Brain microvascular endothelial cell (primary cell): ENCODE measurements at regions not wholly inside any gene's neighbourhood (a gene's known extent, or its start where the extent isn't known, plus 50 kb on each side); places are given as distances from the start of the nearest gene placed in this dataset.

Experiments used
- DNase-seq: peaks from one replicate; pipeline ENCODE4 v3.0.0-alpha.2; 2020
- H3K27ac ChIP-seq: fragments of 250-450 bp; sonication (Bioruptor Pico); 2 replicates; pipeline ENCODE4 v1.5.1; 2020; ENCODE audit warnings: mild to moderate bottlenecking, moderate library complexity
- H3K27me3 ChIP-seq: fragments of 250-450 bp; sonication (Bioruptor Pico); replicated peaks from 2 replicates; pipeline ENCODE4 v1.5.1; 2020; ENCODE audit warnings: mild to moderate bottlenecking
- H3K36me3 ChIP-seq: fragments of 250-450 bp; sonication (Bioruptor Pico); replicated peaks from 2 replicates; pipeline ENCODE4 v1.5.1; 2020; ENCODE audit warnings: mild to moderate bottlenecking
- H3K4me3 ChIP-seq: 2 replicates; pipeline ENCODE4 v1.5.1; 2011; ENCODE audit warnings: low read depth, mild to moderate bottlenecking, control low read depth, low read length, moderate library complexity
- in situ Hi-C: cut with HindIII; loops from 2 replicates; pipeline ENCODE4 v1.10.0; 2017; ENCODE audit warnings: low sequenced_read_pairs, low pct_ligation_motif_present
- TF ChIP-seq, protein P1 (sequence below): IDR thresholded peaks from 2 replicates; pipeline ENCODE4 v1.5.1; 2011; ENCODE audit warnings: low read depth, mild to moderate bottlenecking, moderate library complexity, low read length, control low read depth, inconsistent platforms; ENCODE audit errors: missing control alignments

DNA sequence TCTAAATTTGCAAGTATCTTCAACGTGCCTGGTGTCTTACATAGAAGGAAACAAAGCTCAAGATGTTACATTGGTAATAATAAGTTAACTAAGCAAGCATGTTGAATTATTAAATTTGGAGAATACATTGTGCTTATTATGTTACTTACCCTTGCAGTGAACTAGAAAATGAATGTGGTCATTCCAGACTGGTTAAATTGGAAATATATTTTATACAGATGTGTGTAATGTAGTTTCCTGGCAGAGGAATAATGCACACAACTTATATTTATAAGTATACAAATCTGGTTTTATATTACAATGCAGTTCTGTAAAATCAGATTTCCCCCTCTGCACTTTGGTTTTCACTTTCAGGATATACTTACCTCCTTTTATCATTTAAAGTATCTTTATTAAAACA, 159.9 kb upstream of the SLIT2 start:
- Histone ChIP-seq H3K27me3 (no peaks in the 10 kb centered on the region), H3K36me3 (no peaks in the 10 kb centered on the region), H3K4me3 (no peak overlapping the region), H3K27ac (no peak overlapping the region)
- in situ Hi-C loops, result no loop called here
- TF ChIP-seq, protein P1, sequence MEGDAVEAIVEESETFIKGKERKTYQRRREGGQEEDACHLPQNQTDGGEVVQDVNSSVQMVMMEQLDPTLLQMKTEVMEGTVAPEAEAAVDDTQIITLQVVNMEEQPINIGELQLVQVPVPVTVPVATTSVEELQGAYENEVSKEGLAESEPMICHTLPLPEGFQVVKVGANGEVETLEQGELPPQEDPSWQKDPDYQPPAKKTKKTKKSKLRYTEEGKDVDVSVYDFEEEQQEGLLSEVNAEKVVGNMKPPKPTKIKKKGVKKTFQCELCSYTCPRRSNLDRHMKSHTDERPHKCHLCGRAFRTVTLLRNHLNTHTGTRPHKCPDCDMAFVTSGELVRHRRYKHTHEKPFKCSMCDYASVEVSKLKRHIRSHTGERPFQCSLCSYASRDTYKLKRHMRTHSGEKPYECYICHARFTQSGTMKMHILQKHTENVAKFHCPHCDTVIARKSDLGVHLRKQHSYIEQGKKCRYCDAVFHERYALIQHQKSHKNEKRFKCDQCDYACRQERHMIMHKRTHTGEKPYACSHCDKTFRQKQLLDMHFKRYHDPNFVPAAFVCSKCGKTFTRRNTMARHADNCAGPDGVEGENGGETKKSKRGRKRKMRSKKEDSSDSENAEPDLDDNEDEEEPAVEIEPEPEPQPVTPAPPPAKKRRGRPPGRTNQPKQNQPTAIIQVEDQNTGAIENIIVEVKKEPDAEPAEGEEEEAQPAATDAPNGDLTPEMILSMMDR, result no peak
- DNase-seq, result no peak

DNA sequence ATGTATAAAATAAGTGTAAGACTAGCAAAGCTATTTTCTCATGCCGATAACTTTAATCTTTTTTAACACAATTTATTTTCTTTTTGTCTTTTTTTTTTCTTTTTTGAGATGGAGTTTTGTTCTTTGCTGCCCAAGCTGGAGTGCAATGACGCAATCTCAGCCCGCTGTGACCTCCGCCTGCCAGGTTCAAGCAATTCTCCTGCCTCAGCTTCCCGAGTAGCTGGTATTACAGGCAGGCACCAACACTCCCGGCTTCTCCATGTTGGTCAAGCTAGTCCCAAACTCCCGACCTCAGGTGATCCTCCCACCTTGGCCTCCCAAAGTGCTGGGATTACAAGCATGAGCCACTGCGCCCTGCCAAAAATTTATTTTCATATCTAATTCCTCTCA, 164.2 kb upstream of the SLIT2 start:
- in situ Hi-C loops, result no loop called here
- Histone ChIP-seq H3K27me3 (no peaks in the 10 kb centered on the region), H3K4me3 (no peak overlapping the region), H3K36me3 (no peaks in the 10 kb centered on the region), H3K27ac (no peak overlapping the region)
- TF ChIP-seq, protein P1, result no peak
- DNase-seq, result no peak

DNA sequence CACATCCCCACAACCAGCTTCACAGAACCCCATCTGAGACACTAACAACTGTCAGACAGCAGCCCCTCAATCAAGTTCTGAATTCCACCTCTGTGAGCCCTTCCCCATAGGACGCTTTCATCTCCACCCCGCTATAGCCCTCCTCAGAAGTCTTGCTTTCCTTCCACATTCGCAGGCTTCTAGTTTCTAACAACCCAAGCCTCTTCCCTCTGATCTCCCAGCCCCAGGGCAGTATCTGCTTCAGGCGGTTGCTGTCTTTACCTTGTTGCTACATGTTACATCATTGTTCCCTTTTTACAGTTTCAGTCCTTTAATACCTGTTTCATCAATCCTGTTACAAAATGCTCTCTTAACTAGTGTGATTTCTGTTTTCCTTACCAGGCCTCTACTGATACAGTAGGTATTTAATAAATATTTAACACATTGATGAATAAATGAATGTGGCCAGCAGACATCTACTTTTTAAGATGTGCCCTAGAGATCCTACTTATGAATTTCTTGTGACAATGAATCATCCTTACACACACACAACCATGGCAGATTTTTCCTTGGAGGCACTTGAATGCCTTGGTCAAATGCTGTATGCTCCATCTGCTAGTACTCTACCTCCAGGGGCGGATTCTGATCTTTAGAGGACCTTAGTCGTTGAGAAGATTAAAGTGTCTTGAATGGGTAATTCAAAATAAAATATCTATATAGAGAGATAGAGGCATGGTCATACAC, 164.7 kb upstream of the SLIT2 start:
- H3K27ac ChIP-seq, result no peak overlapping the region
- DNase-seq, result no peak
- H3K27me3 ChIP-seq, result no peaks in the 10 kb centered on the region
- no peaks in the 10 kb centered on the region for H3K36me3 ChIP-seq
- in situ Hi-C loops, result no loop called here
- no peak overlapping the region for H3K4me3 ChIP-seq
- TF ChIP-seq, protein P1, result no peak

DNA sequence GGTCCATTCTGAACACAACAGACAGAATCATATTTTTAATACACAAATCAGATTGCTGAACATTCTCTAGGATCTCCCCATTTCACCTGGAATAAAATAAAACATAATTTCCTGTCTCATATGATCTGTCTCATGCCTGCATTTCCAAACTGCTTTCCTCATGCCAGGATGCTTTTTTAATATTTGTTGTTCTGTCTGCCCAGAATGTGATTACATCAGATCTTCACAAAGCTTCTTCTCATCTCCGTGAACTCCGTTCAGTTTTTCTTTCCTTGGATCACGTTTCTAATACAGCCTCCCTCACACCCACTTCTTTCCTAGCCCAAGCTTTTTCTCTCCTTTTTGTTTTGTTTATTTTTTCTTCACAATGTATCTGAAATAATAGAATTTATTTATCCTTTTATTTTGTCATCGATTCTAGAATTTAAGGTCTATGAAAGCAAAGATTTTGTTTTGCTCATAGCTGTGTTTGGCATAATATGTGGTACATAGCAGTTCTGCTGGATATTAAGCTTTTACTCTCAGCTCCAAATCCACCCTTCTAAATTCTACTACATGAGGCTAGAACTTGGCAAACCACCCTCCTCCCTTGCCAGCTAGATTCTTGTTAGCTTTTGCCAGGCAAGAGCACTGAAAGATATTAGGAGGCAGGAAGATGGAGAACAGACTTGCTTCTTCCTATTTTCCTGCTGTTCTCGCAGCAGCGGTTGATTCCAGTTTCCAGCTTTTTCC, 165.5 kb upstream of the SLIT2 start:
- no peaks in the 10 kb centered on the region for H3K36me3 ChIP-seq
- no peak overlapping the region for H3K4me3 ChIP-seq
- TF ChIP-seq, protein P1, result no peak
- no peak for DNase-seq
- H3K27ac ChIP-seq, result no peak overlapping the region
- no peaks in the 10 kb centered on the region for H3K27me3 ChIP-seq
- in situ Hi-C loops, result no loop called here

DNA sequence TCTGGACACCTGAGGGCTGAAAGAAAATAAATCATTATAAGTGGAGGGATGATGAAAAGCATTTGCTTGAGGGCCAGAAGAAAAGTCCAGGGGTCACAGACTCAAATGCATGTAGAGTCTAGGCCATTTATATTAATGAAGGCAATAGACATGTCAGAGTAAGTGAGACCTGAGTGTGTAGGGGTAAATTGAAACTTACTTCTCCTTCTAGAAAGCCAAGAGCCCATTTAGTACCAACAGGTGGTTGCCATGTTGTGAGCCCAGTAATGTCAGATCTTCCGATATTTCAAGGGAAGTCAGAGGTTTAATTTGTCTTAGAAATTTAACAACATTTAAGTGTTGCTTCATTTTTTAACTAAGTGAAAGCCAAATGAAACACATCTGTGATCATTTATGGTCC, 166.1 kb upstream of the SLIT2 start:
- DNase-seq, result no peak
- Histone ChIP-seq H3K36me3 (no peaks in the 10 kb centered on the region), H3K27ac (no peak overlapping the region), H3K27me3 (no peaks in the 10 kb centered on the region), H3K4me3 (no peak overlapping the region)
- in situ Hi-C loops, result no loop called here
- TF ChIP-seq, protein P1, result no peak
